Activated T-cell treated with anti-CD3 and anti-CD28 coated beads, Interleukin-2, amount 50 U/mL, for 24 hours (primary cell): ENCODE measurements at regions not wholly inside any gene's neighbourhood (a gene's known extent, or its start where the extent isn't known, plus 50 kb on each side); places are given as distances from the start of the nearest gene placed in this dataset.

ENCODE experiments used
- DNase-seq: peaks from one replicate; pipeline ENCODE4 v3.0.0-alpha.2; 2020
- H3K27ac Mint-ChIP-seq: 2 replicates; pipeline ENCODE4 v1.8.0; 2020; ENCODE audit warnings: mild to moderate bottlenecking, mixed read lengths
- H3K27me3 Mint-ChIP-seq: 2 replicates; pipeline ENCODE4 v1.8.0; 2020; ENCODE audit warnings: mixed read lengths
- H3K36me3 Mint-ChIP-seq: 2 replicates; pipeline ENCODE4 v1.8.0; 2020; ENCODE audit warnings: low read depth, mixed read lengths
- H3K4me1 Mint-ChIP-seq: 2 replicates; pipeline ENCODE4 v1.8.0; 2020; ENCODE audit warnings: low read depth, mixed read lengths
- H3K4me3 Mint-ChIP-seq: 2 replicates; pipeline ENCODE4 v1.8.0; 2020; ENCODE audit warnings: mild to moderate bottlenecking, moderate library complexity, mixed read lengths
- H3K9me3 Mint-ChIP-seq: 2 replicates; pipeline ENCODE4 v1.8.0; 2020; ENCODE audit warnings: mixed read lengths

- Mint-ChIP-seq H3K36me3 (no peaks in the 10 kb centered on the region), H3K4me1 (peaks cover 8% of the 10 kb centered on the region), H3K9me3 (no peaks in the 10 kb centered on the region), H3K27ac (no peak overlapping the region), H3K4me3 (no peak overlapping the region), H3K27me3 (peaks cover 32% of the 10 kb centered on the region)
- no peak for DNase-seq
Observed at GRCh38 chr21:41676198-41676597, 90.7 kb downstream of the RIPK4 start.

GRCh38 chr21:41675574-41675973 is 91.3 kb downstream of the RIPK4 start:
- peaks cover 27% of the 10 kb centered on the region for H3K27me3 Mint-ChIP-seq
- DNase-seq = no peak
- H3K4me1 Mint-ChIP-seq = peaks cover 8% of the 10 kb centered on the region
- no peaks in the 10 kb centered on the region for H3K9me3 Mint-ChIP-seq
- no peak overlapping the region for H3K4me3 Mint-ChIP-seq
- no peak overlapping the region for H3K27ac Mint-ChIP-seq
- H3K36me3 Mint-ChIP-seq = no peaks in the 10 kb centered on the region

- no peak for DNase-seq
- peaks cover 24% of the 10 kb centered on the region for H3K27me3 Mint-ChIP-seq
- H3K4me1 Mint-ChIP-seq = peaks cover 8% of the 10 kb centered on the region
- H3K9me3 Mint-ChIP-seq = no peaks in the 10 kb centered on the region
- no peaks in the 10 kb centered on the region for H3K36me3 Mint-ChIP-seq
- no peak overlapping the region for H3K27ac Mint-ChIP-seq
- H3K4me3 Mint-ChIP-seq = no peak overlapping the region
Observed at GRCh38 chr21:41674402-41674801, 92.5 kb downstream of the RIPK4 start.

GRCh38 chr21:41673596-41674335 is 93.1 kb downstream of the RIPK4 start:
- H3K36me3 Mint-ChIP-seq = no peaks in the 10 kb centered on the region

GRCh38 chr21:41673071-41673470 is 93.8 kb downstream of the RIPK4 start:
- no peaks in the 10 kb centered on the region for H3K9me3 Mint-ChIP-seq
- H3K27ac Mint-ChIP-seq = no peak overlapping the region
- H3K27me3 Mint-ChIP-seq = peaks cover 12% of the 10 kb centered on the region
- no peaks in the 10 kb centered on the region for H3K36me3 Mint-ChIP-seq
- DNase-seq = no peak
- peaks cover 8% of the 10 kb centered on the region for H3K4me1 Mint-ChIP-seq
- H3K4me3 Mint-ChIP-seq = no peak overlapping the region

More at GRCh38 chr21:41673596-41674335, 93.1 kb downstream of the RIPK4 start:
- peaks cover 18% of the 10 kb centered on the region for H3K27me3 Mint-ChIP-seq
- peaks cover 8% of the 10 kb centered on the region for H3K4me1 Mint-ChIP-seq
- no peaks in the 10 kb centered on the region for H3K9me3 Mint-ChIP-seq
- no peak for DNase-seq
- H3K4me3 Mint-ChIP-seq = no peak overlapping the region
- H3K27ac Mint-ChIP-seq = no peak overlapping the region

- Mint-ChIP-seq H3K9me3 (no peaks in the 10 kb centered on the region), H3K4me3 (no peak overlapping the region), H3K36me3 (no peaks in the 10 kb centered on the region), H3K27me3 (peaks cover 12% of the 10 kb centered on the region), H3K4me1 (peaks cover 8% of the 10 kb centered on the region), H3K27ac (no peak overlapping the region)
- no peak for DNase-seq
Observed at GRCh38 chr21:41672543-41672915, 94.3 kb downstream of the RIPK4 start.

GRCh38 chr21:41671859-41672542 is 94.9 kb downstream of the RIPK4 start:
- Mint-ChIP-seq H3K36me3 (no peaks in the 10 kb centered on the region), H3K27me3 (peaks cover 12% of the 10 kb centered on the region), H3K4me1 (peaks cover 8% of the 10 kb centered on the region), H3K27ac (no peak overlapping the region), H3K4me3 (no peak overlapping the region), H3K9me3 (no peaks in the 10 kb centered on the region)
- no peak for DNase-seq

GRCh38 chr21:41671212-41671762 is 95.6 kb downstream of the RIPK4 start:
- H3K27ac Mint-ChIP-seq = no peak overlapping the region

GRCh38 chr21:41670056-41670805 is 96.6 kb downstream of the RIPK4 start:
- no peak for DNase-seq
- Mint-ChIP-seq H3K36me3 (no peaks in the 10 kb centered on the region), H3K27me3 (peaks cover 17% of the 10 kb centered on the region), H3K4me1 (peaks cover 8% of the 10 kb centered on the region), H3K9me3 (no peaks in the 10 kb centered on the region), H3K4me3 (no peak overlapping the region), H3K27ac (no peak overlapping the region)

More at GRCh38 chr21:41671212-41671762, 95.6 kb downstream of the RIPK4 start:
- H3K27me3 Mint-ChIP-seq = peaks cover 14% of the 10 kb centered on the region
- DNase-seq = no peak
- peaks cover 8% of the 10 kb centered on the region for H3K4me1 Mint-ChIP-seq
- no peak overlapping the region for H3K4me3 Mint-ChIP-seq
- H3K36me3 Mint-ChIP-seq = no peaks in the 10 kb centered on the region
- H3K9me3 Mint-ChIP-seq = no peaks in the 10 kb centered on the region

GRCh38 chr21:41669533-41669830 is 97.4 kb downstream of the RIPK4 start:
- Mint-ChIP-seq H3K9me3 (no peaks in the 10 kb centered on the region), H3K4me3 (no peak overlapping the region), H3K4me1 (peaks cover 8% of the 10 kb centered on the region), H3K27ac (no peak overlapping the region), H3K27me3 (peaks cover 17% of the 10 kb centered on the region), H3K36me3 (no peaks in the 10 kb centered on the region)
- no peak for DNase-seq

GRCh38 chr21:41668686-41669532 is 97.9 kb downstream of the RIPK4 start:
- no peak for DNase-seq
- Mint-ChIP-seq H3K4me1 (peaks cover 8% of the 10 kb centered on the region), H3K36me3 (no peaks in the 10 kb centered on the region), H3K27ac (no peak overlapping the region), H3K4me3 (no peak overlapping the region), H3K27me3 (peaks cover 16% of the 10 kb centered on the region), H3K9me3 (no peaks in the 10 kb centered on the region)

- no peak overlapping the region for H3K4me3 Mint-ChIP-seq
- H3K4me1 Mint-ChIP-seq = peaks cover 8% of the 10 kb centered on the region
Observed at GRCh38 chr21:41668051-41668541, 98.8 kb downstream of the RIPK4 start.

GRCh38 chr21:41667136-41667535 is 99.7 kb downstream of the RIPK4 start:
- Mint-ChIP-seq H3K36me3 (no peaks in the 10 kb centered on the region), H3K27ac (no peak overlapping the region), H3K4me3 (no peak overlapping the region), H3K4me1 (peaks cover 5% of the 10 kb centered on the region), H3K27me3 (peaks cover 16% of the 10 kb centered on the region), H3K9me3 (no peaks in the 10 kb centered on the region)
- no peak for DNase-seq

More at GRCh38 chr21:41668051-41668541, 98.8 kb downstream of the RIPK4 start:
- H3K27ac Mint-ChIP-seq = no peak overlapping the region
- H3K27me3 Mint-ChIP-seq = peaks cover 16% of the 10 kb centered on the region
- H3K36me3 Mint-ChIP-seq = no peaks in the 10 kb centered on the region
- no peaks in the 10 kb centered on the region for H3K9me3 Mint-ChIP-seq
- no peak for DNase-seq

GRCh38 chr21:41666641-41667081 is 100.2 kb downstream of the RIPK4 start:
- Mint-ChIP-seq H3K4me1 (peaks cover 3% of the 10 kb centered on the region), H3K36me3 (no peaks in the 10 kb centered on the region), H3K9me3 (no peaks in the 10 kb centered on the region), H3K27ac (no peak overlapping the region), H3K4me3 (no peak overlapping the region), H3K27me3 (peaks cover 16% of the 10 kb centered on the region)
- DNase-seq = no peak
